ENCODE measurements at regions not wholly inside any gene's neighbourhood (a gene's known extent, or its start where the extent isn't known, plus 50 kb on each side); places are given as distances from the start of the nearest gene placed in this dataset.

DNA sequence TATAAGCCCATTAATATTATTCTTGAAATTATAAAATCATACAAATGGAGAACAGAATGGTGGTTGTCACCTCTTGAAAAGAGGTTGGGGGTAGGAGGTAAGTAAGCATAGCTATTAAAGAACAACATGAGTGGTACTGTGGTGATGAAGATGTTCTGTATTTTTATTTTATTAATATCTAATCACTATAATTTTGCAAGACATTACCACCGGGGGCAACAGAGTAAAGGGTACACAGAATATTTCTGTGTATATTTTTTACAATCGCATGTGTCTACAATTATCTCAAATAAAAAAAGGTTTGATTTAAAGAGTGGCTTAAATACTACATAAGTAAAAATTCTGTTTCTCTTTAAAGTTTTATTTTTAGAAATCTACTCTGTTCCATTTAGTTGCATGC is 557.8 kb downstream of the NXPH1 start:
- intact Hi-C loops (cut with DNase I) = no loop called here
- Histone ChIP-seq H3K4me3 (no peak overlapping the region), H3K4me1 (no peaks in the 10 kb centered on the region), H3K27ac (no peak overlapping the region), H3K36me3 (no peaks in the 10 kb centered on the region), H3K27me3 (ENCODE audit: low read depth) (no peaks in the 10 kb centered on the region), H3K9me3 (no peaks in the 10 kb centered on the region)
- DNase-seq = no peak
- no peak for ATAC-seq
- no peak for TF ChIP-seq CTCF (IDR thresholded peaks at IDR 0.05)

DNA sequence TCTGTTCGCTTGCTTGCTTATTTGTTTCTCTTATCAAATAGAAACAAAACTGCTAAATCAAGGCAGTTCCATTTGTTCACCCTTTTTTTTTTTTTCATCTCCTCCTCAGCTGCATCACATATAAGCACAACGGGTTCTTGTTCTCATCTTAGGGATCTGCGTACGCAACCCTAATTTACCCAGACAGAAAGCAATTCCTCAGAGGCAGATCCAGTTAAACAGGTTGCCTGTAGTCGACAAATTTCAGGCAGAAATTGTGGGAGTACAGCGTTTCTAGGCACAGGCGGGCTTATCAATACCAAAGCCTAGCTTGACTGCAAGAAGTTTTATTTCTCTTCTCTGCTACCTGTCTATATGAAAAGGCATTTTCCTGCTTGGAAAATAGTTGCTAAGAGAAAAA is 565.4 kb downstream of the NXPH1 start:
- intact Hi-C loops (cut with DNase I) = no loop called here
- DNase-seq (no peak), ATAC-seq (no peak)
- Histone ChIP-seq H3K4me3 (no peak overlapping the region), H3K27ac (no peak overlapping the region), H3K27me3 (ENCODE audit: low read depth) (no peaks in the 10 kb centered on the region), H3K36me3 (no peaks in the 10 kb centered on the region), H3K9me3 (no peaks in the 10 kb centered on the region), H3K4me1 (no peaks in the 10 kb centered on the region)
- TF ChIP-seq CTCF (IDR thresholded peaks at IDR 0.05) = no peak

GRCh38 chr7:9013940-9014339 is 580.5 kb downstream of the NXPH1 start:
- Histone ChIP-seq H3K36me3 (no peaks in the 10 kb centered on the region), H3K9me3 (no peaks in the 10 kb centered on the region), H3K4me3 (no peak overlapping the region), H3K4me1 (no peaks in the 10 kb centered on the region), H3K27me3 (ENCODE audit: low read depth) (no peaks in the 10 kb centered on the region), H3K27ac (no peak overlapping the region)
- no peak for ATAC-seq
- DNase-seq = no peak
- intact Hi-C loops (cut with DNase I) = no loop called here
- no peak for TF ChIP-seq CTCF (IDR thresholded peaks at IDR 0.05)

- Histone ChIP-seq H3K27ac (no peak overlapping the region), H3K4me3 (no peak overlapping the region), H3K36me3 (no peaks in the 10 kb centered on the region), H3K27me3 (ENCODE audit: low read depth) (no peaks in the 10 kb centered on the region), H3K9me3 (no peaks in the 10 kb centered on the region), H3K4me1 (no peaks in the 10 kb centered on the region)
- ATAC-seq (no peak), DNase-seq (no peak)
- intact Hi-C loops (cut with DNase I) = no loop called here
- no peak for TF ChIP-seq CTCF (IDR thresholded peaks at IDR 0.05)
Observed at GRCh38 chr7:9017286-9017685, 583.9 kb downstream of the NXPH1 start.

- no peak overlapping the region for H3K27ac ChIP-seq
- DNase-seq = no peak
- H3K27me3 ChIP-seq (ENCODE audit: low read depth) = no peaks in the 10 kb centered on the region
- no peak for TF ChIP-seq CTCF (IDR thresholded peaks at IDR 0.05)
- no peak overlapping the region for H3K4me3 ChIP-seq
- H3K36me3 ChIP-seq = no peaks in the 10 kb centered on the region
- no peaks in the 10 kb centered on the region for H3K4me1 ChIP-seq
- H3K9me3 ChIP-seq = no peaks in the 10 kb centered on the region
- ATAC-seq = no peak
- intact Hi-C loops (cut with DNase I) = no loop called here
Observed at GRCh38 chr7:9022456-9022855, 589.0 kb downstream of the NXPH1 start.

- Histone ChIP-seq H3K4me3 (no peak overlapping the region), H3K9me3 (no peaks in the 10 kb centered on the region), H3K27ac (no peak overlapping the region), H3K36me3 (no peaks in the 10 kb centered on the region), H3K4me1 (no peaks in the 10 kb centered on the region), H3K27me3 (ENCODE audit: low read depth) (no peaks in the 10 kb centered on the region)
- intact Hi-C loops (cut with DNase I) = no loop called here
- DNase-seq (no peak), ATAC-seq (no peak)
- TF ChIP-seq CTCF (IDR thresholded peaks at IDR 0.05) = no peak
Observed at GRCh38 chr7:9023675-9024294, 590.4 kb downstream of the NXPH1 start.

Measured in lower lobe of right lung (tissue), 2 donors.